ENCODE measurements at regions not wholly inside any gene's neighbourhood (a gene's known extent, or its start where the extent isn't known, plus 50 kb on each side); places are given as distances from the start of the nearest gene placed in this dataset.

DNA sequence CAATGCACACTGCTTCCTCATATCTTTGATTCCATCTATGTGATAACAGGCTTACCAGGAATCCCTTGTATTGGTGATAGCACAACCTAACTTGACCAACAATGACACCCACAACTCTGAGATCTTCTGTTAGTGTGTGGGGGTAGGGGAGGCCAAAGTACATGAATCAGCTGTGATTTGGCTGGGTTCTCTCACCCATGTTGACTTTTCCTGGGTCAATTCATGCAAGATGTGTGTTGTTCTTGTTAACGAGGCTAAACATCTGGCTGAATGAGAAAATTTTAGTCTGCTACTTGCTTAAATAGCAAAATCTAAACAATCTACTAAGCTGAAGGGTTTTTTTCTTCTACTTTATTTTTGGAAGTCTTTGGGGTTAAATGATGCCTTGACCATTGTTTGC is 341.2 kb upstream of the SLC14A2 start:
- no peak for DNase-seq

DNA sequence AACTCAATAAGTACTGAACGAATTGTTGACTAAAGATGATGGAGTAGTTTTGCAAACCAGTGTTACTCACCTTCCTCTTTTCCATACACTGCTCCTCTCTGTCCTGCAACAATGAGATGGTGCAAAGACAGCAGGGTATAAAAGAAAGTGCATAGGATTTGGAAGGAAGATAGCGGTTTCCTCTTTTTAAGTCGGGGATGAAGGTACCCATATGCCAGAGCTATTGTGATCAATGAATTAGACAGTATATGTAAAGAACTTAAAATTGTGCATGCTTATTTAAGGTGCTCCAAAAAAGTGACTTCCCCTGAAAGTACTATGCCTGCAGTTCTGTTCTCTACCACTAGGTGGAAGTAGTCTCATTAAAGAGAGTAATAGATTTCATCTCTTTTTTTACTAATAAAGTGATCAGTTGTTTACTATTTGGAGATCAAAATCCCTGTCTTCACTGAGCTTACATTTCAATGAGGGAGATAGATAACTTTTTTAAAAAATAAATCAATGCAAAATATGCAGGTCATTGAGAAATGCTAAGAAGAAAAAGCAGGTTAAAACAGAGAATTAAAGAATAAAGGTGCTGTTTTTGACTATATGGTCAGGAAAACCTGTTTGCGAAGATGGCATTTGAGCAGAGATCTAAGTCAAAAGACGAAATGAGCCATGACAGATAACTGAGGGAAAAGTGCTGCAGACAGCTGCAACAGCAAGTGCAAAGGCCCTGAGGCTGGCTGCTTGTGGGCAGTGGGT is 339.7 kb upstream of the SLC14A2 start:
- no peak for DNase-seq

DNA sequence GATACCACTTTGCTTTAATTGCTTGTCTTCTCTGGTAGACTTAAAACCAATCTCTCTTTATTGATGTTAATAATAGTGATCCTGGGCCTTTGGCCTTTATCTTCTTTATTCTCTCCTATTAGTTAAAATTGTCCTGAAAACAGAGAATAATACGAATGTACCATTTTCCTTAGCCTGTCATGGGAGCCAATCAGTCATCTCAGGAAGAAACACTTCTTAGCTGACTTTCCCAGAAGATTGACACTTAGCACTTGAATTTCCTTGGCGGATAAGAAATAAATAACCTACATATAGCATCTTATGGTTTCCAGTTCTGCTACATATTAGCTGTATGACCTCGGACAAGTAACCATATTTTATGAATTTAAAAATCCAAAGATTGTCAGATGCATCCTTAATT is 338.4 kb upstream of the SLC14A2 start:
- no peak for DNase-seq

DNA sequence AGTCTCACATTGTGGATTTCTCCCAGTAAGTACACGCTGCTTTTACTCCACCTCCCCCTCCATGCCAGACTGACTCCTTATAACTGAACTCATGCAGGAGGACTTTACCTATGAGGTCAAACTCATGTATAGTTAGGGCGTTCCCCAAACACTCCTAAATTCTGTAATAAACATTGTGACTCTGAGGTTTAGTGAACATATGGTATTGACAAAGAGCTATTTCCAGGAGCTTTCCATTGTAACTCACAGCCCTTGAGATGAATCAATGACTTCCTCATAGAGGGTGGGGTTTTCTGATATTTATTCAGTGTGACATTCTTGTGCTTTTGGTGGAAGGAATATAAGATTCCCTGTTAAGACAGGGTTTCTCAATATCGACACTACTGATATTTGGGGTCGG is 337.4 kb upstream of the SLC14A2 start:
- DNase-seq = no peak

DNA sequence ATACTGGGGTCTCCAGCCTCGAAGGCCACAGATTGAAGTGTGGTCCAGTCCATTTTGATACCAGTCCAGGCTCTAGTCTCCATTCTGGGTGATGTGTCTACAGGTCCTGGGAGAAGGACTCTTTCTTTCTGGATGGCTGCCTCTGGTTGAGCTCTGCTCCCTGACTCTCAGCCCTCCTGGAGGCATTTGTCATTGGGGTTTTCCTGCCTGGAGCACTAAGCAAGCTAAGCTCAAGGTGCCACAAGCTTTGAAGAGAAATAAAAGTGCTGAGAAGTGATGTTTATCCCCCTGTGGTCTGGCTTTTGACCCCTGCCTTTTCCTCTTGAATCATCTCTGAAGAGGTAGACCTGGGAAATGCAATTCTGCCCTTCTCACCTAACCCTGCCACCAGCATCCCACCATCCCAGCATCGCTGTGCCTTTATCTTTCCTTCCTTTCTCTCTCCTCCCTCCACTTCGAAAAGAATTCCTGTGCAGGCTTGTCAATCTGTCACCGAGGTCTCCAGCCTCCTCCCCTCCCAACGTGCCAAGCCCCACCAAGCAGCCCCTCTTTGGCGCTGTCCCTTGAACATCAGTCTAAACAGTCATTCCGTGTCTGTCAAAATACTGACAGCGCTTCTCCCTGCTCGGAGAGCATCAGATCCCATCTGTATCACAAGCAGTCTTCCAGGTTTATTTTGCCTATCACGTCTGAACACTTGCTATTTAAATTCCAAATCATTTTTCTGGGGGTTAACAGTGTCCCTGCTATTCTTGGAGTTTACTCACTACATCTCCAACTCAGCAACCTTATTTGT is 334.6 kb upstream of the SLC14A2 start:
- no peak for DNase-seq

DNA sequence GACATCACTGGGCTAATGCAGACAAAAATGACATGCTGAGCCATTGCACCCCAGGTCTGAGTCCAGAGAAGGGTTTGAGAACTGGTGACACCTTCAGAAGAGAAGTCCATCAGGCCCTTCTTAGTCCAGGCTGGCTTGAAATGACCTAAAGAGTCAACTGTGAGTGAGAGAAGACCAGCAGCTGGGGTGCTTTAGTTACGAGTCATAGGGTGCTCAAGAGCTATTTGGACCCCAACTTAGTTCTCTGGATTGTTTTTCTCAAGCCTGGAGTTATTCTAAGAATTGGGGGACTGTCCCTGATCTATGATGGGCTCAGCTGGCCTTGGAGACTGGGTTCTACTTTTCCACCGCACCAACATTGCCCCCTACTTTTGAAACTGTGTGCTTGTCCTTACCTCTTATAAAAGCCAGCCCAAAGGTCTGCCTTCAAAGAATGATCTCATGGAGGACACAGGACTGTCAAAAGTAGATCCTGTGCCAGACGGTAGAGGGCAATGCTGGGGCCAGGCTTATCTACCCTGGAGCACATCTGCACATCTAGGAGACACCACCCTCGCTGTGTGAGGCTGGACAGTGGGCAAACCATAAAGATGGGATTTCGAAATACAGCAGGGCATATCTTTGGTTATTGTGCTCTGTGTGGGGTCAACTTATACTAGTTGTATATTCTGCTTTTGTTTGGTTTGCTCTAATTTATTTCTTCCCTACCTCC is 333.0 kb upstream of the SLC14A2 start:
- peak; percentile 58 for DNase-seq

DNA sequence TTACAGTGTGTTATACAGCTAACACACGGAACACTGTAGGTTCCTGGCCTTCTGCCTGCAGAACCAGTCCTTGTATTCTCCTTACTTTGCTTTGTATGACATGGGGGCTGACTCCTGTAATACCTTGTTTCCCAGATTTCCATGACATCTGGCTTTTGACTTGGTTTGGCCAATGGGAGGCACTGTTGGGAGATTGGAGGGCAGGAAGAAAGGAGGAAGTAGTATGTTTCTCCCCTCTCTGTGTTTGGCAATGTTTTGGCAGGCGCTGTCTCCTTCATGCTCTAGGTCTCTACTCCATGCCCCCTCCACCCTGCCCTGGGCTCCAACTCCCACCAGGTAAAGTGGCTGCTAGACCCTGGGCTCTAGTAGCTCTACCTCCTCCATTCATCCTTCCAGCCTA is 331.1 kb upstream of the SLC14A2 start:
- DNase-seq = peak; percentile 41

DNA sequence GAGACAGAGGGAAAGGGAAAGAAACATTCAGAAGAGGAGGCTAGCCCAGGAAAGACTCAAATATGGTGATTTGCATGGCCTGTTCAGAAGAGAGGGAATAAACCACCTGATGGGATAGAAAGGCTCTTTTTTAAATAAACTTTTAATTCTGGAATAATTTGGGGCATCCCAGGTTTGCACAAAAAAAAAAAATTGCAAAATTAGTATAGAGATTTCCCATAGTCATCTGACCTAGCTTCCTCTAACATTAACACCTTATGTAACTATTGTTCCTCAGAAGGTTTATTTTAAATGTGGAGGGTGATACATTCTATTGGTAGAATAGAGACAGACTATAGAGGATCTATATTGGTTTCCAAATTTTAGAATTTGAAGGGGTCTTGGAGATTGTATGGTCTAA is 330.4 kb upstream of the SLC14A2 start:
- no peak for DNase-seq

DNA sequence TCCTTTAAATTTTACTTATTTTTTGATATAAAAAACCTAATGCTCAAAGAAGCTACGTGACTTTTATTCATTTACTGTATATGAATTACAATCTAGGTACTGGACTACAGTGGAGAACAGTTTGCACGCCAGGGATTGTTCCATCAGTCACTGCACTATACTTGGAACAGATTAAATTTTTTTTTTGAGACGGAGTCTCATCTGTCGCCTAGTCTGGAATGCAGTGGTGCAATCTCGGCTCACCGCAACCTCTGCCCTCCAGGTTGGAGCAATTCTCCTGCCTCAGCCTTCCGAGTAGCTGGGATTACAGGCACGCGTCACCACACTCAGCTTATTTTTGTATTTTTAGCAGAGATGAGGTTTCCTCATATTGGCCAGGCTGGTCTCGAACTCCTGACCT is 330.0 kb upstream of the SLC14A2 start:
- DNase-seq = no peak

DNA sequence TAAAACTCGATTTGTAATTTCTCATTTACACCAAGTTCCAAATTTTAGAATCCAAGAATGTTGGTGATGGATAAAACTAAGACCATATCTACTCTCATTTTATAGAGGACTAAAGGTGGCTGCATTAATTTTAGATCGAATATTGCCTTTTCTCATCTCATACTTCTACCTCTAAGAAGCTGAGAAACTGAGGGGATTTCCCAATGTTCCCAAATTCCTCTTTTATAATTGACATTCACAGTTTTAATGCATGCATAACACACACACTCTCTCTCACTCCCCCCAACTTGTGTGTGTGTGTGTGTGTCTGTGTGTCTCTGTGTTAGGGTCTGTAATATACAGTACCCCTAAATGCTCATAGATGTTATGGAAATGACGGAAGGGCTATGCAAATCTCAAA is 328.8 kb upstream of the SLC14A2 start:
- no peak for DNase-seq

DNA sequence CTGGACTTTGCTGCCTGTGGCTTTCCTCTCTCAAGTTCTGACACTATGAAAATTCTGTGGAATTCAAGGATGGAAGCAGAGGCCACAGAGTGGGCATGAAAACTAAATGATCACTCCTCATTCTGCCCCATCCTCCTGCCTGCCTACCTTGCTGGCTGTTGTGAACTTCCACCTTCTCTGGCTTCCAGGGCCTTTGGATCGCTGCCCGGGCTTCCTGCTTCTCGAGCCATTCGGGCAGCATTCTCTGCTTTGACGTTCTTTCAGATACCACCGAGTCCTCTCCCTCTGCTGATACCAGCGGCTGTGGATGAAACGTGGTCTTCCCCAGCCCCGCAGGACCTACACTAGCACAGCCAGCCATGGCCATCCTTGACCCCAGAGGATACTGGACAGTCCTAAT is 327.7 kb upstream of the SLC14A2 start:
- DNase-seq = no peak

DNA sequence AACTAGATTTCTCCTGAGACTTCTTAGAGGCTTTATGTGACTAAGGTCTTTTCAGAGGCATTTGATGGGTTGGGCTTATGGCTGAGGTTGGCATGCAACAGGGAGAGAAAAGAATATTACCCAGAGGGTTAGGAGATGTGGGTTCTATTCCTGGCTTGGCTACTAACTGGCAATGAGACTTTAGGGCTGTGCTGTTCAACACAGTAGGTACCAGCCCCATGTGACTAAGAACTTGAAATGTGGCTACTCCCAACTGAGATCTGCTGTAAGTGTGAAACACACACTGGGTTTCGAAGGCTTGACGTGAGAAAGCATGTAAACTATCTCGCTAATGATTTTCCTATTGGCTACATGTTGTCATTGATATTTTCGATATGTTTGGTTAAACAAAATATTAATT is 324.9 kb upstream of the SLC14A2 start:
- no peak for DNase-seq

DNA sequence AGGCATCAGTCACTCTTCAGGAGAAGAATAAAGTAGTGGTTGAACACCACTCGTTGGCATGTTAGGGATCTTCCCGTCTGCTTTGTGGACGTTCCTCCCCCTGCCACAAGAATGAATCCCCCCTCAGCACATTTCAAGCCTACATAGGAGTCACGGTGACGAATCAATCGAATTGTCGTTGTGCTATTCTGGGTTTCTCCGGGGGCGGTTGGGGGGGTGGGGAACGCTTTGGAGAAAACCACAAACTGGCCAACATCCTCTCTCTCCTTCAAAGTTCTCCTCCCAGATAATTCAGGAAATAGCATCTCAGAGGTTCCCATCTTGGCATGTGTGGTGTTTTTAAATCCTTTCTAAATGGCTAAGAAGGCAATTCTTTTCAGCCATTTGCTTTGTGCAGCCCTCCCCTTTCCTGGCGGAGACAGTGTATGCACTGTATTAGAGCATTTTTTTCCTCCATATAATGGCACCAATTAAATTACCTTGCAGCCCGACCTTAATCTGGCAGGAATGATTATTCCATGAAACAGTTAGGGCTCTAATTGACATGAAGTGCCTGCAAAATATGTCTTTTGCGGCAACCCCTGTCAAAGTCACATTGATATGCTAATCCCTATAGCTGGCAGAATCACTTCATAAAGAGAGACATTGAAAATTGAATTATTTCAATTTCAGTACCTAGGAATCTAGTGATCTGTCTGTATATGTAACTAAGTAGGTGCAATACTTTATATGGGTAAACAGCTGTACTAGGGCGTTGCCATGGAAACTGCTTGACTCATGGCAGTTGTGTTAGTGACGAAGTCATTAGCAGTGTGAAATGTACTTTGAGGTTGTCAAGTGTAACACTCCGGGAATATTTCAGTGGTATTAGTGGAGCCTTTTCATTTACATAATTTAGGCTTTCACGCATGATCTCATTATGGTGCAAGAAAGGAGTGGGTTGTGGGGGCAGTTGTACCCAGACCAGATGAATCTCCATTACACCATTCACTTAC is 323.4 kb upstream of the SLC14A2 start:
- DNase-seq = peak; percentile 73

DNA sequence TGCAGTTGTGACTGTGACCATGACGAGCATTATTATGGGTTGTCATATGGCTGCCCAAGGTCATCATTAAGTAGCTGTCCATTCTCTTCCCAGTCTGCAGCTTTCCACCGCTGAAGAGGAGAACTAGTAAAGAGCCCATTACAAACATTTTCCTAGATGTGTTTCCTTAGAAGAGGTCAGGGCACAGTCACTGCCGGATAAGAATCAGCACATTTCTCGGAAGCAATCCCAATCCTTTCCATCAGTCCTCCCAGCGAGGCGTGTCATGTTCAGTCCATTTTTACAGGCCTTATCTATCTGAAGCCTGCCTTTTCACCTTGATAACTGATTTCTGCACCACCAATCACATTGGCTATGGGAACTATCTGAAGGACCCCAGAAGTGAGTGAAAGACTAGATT is 319.9 kb upstream of the SLC14A2 start:
- DNase-seq = no peak

DNA sequence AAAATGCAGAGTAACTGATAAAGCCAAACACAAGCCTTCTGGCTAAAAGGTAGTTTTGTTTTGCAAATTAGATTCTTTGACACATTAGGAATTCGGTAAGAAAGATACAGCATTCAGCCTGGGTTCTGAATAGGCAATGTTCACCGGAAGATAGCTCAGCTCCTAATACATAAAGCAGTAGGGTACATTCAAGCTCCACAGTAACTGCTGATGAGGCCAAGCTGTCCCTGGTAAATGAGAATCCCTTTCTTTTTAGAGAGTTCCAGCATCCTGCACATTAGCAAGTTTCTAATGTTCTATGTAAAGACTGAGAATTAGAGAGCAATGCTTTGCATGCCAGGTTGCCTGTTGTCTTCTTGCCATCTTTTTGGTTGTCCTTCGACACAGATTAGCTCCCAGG is 316.3 kb upstream of the SLC14A2 start:
- no peak for DNase-seq

DNA sequence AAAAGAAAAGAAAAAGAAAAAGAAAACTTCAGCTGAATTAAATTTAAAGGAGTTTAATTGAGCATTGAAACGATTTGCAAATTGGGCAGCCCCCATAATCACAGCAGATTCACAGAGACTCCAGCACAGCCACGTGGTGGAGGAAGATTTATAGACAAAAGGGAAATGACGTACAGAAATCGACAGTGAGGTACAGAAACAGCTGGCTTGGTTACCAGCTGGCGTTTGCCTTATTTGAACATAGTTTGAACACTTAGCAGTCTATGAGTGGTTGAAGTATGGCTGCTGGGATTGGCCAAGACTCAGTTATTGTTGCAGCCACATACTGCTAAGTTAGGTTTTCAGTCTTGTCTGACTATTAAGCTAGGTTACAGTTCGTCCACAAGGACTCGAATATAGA is 312.2 kb upstream of the SLC14A2 start:
- DNase-seq = peak; percentile 30

DNA sequence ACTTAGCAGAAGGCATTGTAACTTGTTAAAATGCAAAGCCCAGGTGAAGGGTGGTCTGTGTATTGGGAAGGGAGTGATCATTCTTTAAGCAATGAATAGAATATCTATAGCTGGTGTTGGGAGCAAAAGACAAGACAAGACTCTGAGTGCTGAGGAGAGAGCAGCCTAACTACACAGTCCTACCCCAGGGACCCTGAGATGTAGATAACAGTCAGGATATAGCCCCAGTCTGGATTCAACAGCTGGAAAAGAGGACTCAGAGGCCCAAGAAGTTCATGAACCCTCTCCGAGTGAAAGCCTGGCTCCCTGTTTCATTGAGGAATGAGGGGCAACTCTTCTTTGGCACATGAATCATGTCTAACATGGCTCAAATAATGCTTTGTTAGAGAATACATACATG is 310.7 kb upstream of the SLC14A2 start:
- no peak for DNase-seq

DNA sequence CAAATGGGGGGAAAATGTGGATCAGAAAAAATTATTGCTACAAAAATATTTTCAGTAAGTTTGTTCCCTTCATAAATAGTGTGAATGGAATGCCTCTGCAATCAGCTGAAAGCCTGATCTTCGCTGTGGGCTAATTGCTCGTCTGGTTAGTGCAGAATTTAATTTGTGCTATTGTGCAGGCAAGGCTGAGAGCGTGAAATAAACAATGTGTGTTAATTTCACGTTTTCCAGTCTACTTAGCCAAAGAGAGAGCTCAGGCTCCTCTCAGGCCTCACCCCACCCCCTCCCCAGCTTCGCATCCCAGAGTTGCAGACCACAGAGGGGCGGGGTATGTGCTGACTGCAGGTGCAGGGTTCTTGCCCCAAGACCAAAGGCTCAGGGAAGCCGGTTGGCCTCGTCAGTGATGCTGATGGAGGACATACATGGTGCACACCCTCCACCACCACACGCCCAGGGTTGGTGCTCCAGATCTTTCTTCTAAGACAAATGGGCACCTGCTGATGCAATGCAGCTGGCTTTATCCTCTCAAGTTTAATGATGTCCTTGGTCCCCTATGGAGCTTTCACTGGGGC is 302.6 kb upstream of the SLC14A2 start:
- DNase-seq = no peak

DNA sequence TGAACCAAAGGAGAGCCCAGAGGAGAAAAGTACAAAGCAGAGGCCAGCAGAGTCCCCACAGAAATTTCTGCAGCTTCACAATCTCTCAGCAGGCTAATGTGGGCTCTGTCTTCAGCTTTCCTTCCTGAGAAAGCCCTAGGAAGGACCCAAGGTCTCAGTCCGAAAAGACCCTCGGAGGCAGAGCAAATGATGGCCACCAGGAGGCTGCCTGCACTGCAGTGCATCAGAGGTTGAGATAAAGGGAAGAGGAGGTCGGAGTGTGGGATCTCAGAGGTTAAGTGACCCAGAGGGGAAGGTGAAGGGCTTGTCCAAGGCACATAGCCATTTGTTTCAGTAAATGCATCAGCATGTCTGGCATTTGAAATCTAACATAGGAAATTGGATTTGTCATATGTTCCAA is 299.1 kb upstream of the SLC14A2 start:
- DNase-seq = no peak

DNA sequence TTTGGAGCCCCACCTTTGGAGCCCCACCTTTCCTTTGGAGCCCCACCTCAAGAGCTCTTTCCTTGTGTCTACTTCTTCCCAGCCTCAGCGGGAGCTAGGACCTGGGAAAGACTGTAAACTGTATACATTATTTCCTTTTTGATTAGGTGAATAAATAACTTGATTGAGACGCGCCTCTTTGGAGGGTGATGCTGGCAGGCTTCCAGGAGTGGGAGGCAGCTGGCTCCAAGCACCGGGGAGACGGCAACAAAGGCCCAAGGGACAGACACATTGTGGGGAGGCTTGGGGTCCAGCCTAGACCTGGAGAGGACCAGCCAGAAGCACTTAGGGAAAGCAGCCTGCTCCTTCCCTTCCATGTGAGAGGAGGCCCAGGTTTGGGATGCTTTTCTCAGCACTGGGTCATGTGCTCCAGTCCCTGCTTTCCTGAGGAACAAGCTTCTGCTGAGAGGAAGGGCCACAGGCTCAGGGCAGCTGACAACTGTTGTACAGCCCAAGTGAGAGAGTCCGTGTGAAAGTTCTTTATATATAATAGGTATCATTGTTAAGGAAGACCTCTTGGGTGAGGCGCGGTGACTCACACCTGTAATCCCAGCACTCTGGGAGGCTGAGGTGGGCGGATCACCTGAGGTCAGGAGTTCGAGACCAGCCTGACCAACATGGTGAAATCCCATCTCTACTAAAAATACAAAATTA is 297.2 kb upstream of the SLC14A2 start:
- DNase-seq = no peak

DNA sequence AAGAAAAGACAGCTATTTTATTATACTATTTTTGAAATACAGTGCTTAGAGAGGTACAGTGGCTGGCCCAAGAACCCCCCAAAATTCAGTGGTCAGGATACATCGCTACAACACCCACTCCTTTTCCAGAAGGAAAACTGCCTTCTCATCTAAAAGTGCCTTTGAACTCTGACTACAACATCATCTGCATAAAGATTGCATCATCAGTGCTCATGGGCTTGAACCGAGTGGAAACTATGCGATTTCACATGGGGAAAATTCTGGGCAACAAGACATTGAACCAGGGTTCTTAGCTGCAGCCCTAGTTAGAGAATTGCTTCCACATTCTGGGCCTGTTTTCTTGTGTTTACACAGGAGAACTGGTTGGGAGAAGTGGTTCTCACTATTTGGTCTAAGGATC is 294.6 kb upstream of the SLC14A2 start:
- no peak for DNase-seq

DNA sequence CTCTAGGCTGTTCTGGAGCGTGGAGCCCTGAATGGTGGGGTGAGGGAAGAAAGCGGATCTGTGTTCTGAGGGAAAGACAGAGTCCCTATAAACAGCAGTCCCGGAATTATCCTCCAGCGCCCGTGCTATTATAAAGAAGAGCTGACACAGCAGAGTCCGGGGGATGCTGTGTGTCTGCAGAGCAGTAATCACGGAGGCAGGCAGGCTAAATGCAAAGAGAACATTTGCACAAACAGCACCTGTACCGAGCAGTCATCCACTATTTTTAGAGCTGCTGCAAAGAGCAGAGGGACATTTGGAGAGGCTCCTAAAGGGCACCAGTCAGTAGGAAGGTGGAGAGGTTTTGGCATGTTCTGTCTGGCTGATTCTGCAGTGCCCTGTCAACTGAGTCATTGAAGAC is 293.8 kb upstream of the SLC14A2 start:
- DNase-seq = no peak
